Adrenal gland (tissue), 9 donors: ENCODE measurements at regions not wholly inside any gene's neighbourhood (a gene's known extent, or its start where the extent isn't known, plus 50 kb on each side); places are given as distances from the start of the nearest gene placed in this dataset.

Source experiments
- DNase-seq, 7 donors: peaks; one replicate each; pipeline ENCODE4 v3.0.0-alpha.2; 2019 to 2020
- H3K27ac ChIP-seq, 5 donors: fragments of 200-600 bp; sonication (generic) in 4 of 5; 1 replicate in 3 of 5; 2 replicates in 2 of 5; pipeline versions ENCODE4 v1.5.1 to v1.8.0; 2016 to 2020; ENCODE audit warnings: mild to moderate bottlenecking in 1 of 5
- H3K27me3 ChIP-seq: fragments of 200-600 bp; 2 replicates; pipeline ENCODE4 v1.8.0; 2021
- H3K36me3 ChIP-seq, 2 donors: fragments of 200-600 bp; replicated peaks in 1 of 2; 1 replicate in 1 of 2; 2 replicates in 1 of 2; pipeline versions ENCODE4 v1.5.1 to v1.8.0; 2018 to 2022
- H3K4me1 ChIP-seq, 2 donors: fragments of 200-600 bp; replicated peaks in 1 of 2; 1 replicate in 1 of 2; 2 replicates in 1 of 2; pipeline versions ENCODE4 v1.5.1 to v1.8.0; 2018 to 2021
- H3K4me3 ChIP-seq, 4 donors: fragments of 200-600 bp; sonication (generic) in 3 of 4; one replicate each; pipeline ENCODE4 v1.5.1; 2016 to 2018
- H3K9me3 ChIP-seq, 3 donors: fragments of 200-600 bp; sonication (generic) in 1 of 3; replicated peaks in 1 of 3; 1 replicate in 2 of 3; 2 replicates in 1 of 3; pipeline versions ENCODE4 v1.5.1 to v1.8.0; 2016 to 2021
- POLR2A ChIP-seq, 2 donors: fragments of 450-650 bp; IDR thresholded peaks; one replicate each; pipeline ENCODE4 v1.6.1; 2017; ENCODE audit warnings: antibody characterized with exemption in 2 of 2, mild to moderate bottlenecking in 2 of 2, moderate library complexity in 1 of 2
- WGBS, 4 donors: extraction: QIAGEN DNeasy Blood & Tissue Kit in 2 of 4; methylation state at CpG; one replicate each; pipeline versions ENCODE4 v1.1.5 to v1.1.7; 2013 to 2017; 5-methylcytosine and 5-hydroxymethylcytosine counted together
- intact Hi-C, 2 donors: fragments of 100-400 bp; cut with DNase I; formaldehyde crosslinking; loops; one replicate each; pipeline versions ENCODE4 v1.14.1 to v1.15.0; 2022 to 2023
- TF ChIP-seq, protein P1 (sequence below), 6 experiments: fragments of 450-650 bp in 4 of 6; fragments of 200-600 bp in 2 of 6; sonication (generic) in 1 of 6; IDR thresholded peaks; 1 replicate in 5 of 6; 2 replicates in 1 of 6; pipeline versions ENCODE4 v1.5.1 to v1.8.0; 2016 to 2021; ENCODE audit warnings: antibody characterized with exemption in 6 of 6, mild to moderate bottlenecking in 2 of 6, moderate library complexity in 1 of 6
- donor health status: healthy with polysubstance abuse.
- donor health status: Bipolar disorder and iron deficiency.
- donor health status: DM: yes; HTN: yes; CAD: no.
- donor health status: DM: no; HTN: no; CAD: no.
- donor health status: DM: no; HTN: no; CAD: no.

- intact Hi-C loops: no loop called here
- no peaks in the 10 kb centered on the region for H3K36me3 ChIP-seq
- 66 to 78% (median 72%) methylated on average over 4 of the region's 4 CpGs for WGBS, 4 donors
- H3K27ac ChIP-seq: no peak overlapping the region
- TF ChIP-seq POLR2A (IDR thresholded peaks at IDR 0.05): no peak
- TF ChIP-seq, protein P1, sequence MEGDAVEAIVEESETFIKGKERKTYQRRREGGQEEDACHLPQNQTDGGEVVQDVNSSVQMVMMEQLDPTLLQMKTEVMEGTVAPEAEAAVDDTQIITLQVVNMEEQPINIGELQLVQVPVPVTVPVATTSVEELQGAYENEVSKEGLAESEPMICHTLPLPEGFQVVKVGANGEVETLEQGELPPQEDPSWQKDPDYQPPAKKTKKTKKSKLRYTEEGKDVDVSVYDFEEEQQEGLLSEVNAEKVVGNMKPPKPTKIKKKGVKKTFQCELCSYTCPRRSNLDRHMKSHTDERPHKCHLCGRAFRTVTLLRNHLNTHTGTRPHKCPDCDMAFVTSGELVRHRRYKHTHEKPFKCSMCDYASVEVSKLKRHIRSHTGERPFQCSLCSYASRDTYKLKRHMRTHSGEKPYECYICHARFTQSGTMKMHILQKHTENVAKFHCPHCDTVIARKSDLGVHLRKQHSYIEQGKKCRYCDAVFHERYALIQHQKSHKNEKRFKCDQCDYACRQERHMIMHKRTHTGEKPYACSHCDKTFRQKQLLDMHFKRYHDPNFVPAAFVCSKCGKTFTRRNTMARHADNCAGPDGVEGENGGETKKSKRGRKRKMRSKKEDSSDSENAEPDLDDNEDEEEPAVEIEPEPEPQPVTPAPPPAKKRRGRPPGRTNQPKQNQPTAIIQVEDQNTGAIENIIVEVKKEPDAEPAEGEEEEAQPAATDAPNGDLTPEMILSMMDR (IDR thresholded peaks at IDR 0.05): no peak
- H3K9me3 ChIP-seq: no peaks in the 10 kb centered on the region
- peaks cover 7 to 16% of the 10 kb centered on the region in 2 donors for H3K4me1 ChIP-seq
- no peaks in the 10 kb centered on the region for H3K27me3 ChIP-seq
- H3K4me3 ChIP-seq: no peak overlapping the region
- no peak for DNase-seq
These were observed 195.4 kb downstream of the ZEB2 start for GRCh38 chr2:144324446-144325045.

DNA sequence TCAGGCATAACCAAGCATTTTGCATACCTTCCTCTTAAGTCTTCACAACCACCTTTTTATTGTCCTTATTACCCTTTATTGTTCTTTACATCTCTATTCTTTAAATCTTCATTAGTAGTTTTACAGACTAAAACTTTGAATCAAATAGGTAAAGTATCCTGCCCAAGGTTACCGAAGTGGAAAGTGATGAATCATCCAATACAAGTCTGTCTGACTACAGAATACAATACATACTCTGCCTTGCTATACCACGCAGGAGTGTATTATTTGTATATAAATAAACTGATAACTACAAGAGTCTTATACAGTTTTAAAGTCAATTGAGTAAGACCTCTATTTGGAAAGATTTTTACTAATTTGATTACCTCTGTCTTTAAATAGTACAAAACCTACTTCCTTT lies 196.0 kb downstream of the ZEB2 start:
- Histone ChIP-seq H3K27ac (no peak overlapping the region), H3K36me3 (no peaks in the 10 kb centered on the region), H3K27me3 (no peaks in the 10 kb centered on the region), H3K9me3 (no peaks in the 10 kb centered on the region), H3K4me3 (no peak overlapping the region), H3K4me1 (peaks cover 7 to 16% of the 10 kb centered on the region in 2 donors)
- intact Hi-C loops: no loop called here
- no peak for TF ChIP-seq POLR2A (IDR thresholded peaks at IDR 0.05)
- TF ChIP-seq, protein P1 (IDR thresholded peaks at IDR 0.05): no peak
- 42 to 69% (median 48%) methylated on average over 2 of the region's 2 CpGs for WGBS, 4 donors
- DNase-seq: no peak

GRCh38 chr2:144322379-144322778 lies 197.5 kb downstream of the ZEB2 start:
- 73 to 80% (median 77%) methylated on average over 2 of the region's 2 CpGs for whole genome bisulfite sequencing, 4 donors
- Histone ChIP-seq H3K9me3 (no peaks in the 10 kb centered on the region), H3K4me3 (no peak overlapping the region), H3K36me3 (no peaks in the 10 kb centered on the region), H3K4me1 (peaks cover 7 to 16% of the 10 kb centered on the region in 2 donors), H3K27me3 (no peaks in the 10 kb centered on the region), H3K27ac (no peak overlapping the region)
- TF ChIP-seq, protein P1 (IDR thresholded peaks at IDR 0.05): no peak
- TF ChIP-seq POLR2A (IDR thresholded peaks at IDR 0.05): no peak
- intact Hi-C loops: no loop called here
- DNase-seq: no peak

- 17 to 46% (median 35%) methylated on average over 1 of the region's 1 CpG for WGBS, 4 donors
- no peak overlapping the region for H3K4me3 ChIP-seq
- no peaks in the 10 kb centered on the region for H3K9me3 ChIP-seq
- H3K27ac ChIP-seq: peak overlapping the region in 1 of 5 donors; percentile 7
- peaks cover 7 to 16% of the 10 kb centered on the region in 2 donors for H3K4me1 ChIP-seq
- TF ChIP-seq, protein P1 (IDR thresholded peaks at IDR 0.05): no peak
- TF ChIP-seq POLR2A (IDR thresholded peaks at IDR 0.05): no peak
- H3K27me3 ChIP-seq: no peaks in the 10 kb centered on the region
- DNase-seq: peak in 6 of 7 donors; percentile 40 to 66 (median 43)
- H3K36me3 ChIP-seq: no peaks in the 10 kb centered on the region
- intact Hi-C loops: no loop called here
These were observed 199.4 kb downstream of the ZEB2 start for GRCh38 chr2:144320491-144320890.
